Thoracic aorta (tissue), 2 donors: ENCODE measurements at regions not wholly inside any gene's neighbourhood (a gene's known extent, or its start where the extent isn't known, plus 50 kb on each side); places are given as distances from the start of the nearest gene placed in this dataset.

Experiments used
- ATAC-seq: fragments of 150-250 bp; one replicate; pipeline ENCODE4 v1.8.0; 2017; ENCODE audit warnings: low read depth; ENCODE audit not compliant: insufficient number of reproducible peaks, low FRiP score
- DNase-seq: peaks from one replicate; pipeline ENCODE4 v3.0.0-alpha.2; 2020; ENCODE audit warnings: low spot score
- H3K27ac ChIP-seq, 2 donors: fragments of 200-600 bp; sonication (generic); 1 replicate in 1 of 2; 2 replicates in 1 of 2; pipeline ENCODE4 v1.5.1; 2016; ENCODE audit warnings: mild to moderate bottlenecking in 2 of 2, moderate library complexity in 2 of 2
- H3K27me3 ChIP-seq: fragments of 200-600 bp; sonication (generic); replicated peaks from 2 replicates; pipeline ENCODE4 v1.6.0; 2016; ENCODE audit warnings: mild to moderate bottlenecking; ENCODE audit not compliant: insufficient read depth
- H3K36me3 ChIP-seq: fragments of 200-600 bp; sonication (generic); one replicate; pipeline ENCODE4 v1.5.1; 2016
- H3K4me1 ChIP-seq, 2 donors: fragments of 200-600 bp; sonication (generic); 1 replicate in 1 of 2; 2 replicates in 1 of 2; pipeline versions ENCODE4 v1.5.1 to v1.6.0; 2016; ENCODE audit warnings: low read depth in 2 of 2, mild to moderate bottlenecking in 1 of 2; ENCODE audit not compliant: control insufficient read depth in 1 of 2
- H3K4me3 ChIP-seq: fragments of 200-600 bp; sonication (generic); 2 replicates; pipeline ENCODE4 v1.5.1; 2016; ENCODE audit warnings: mild to moderate bottlenecking
- H3K9me3 ChIP-seq: fragments of 200-600 bp; sonication (generic); 2 replicates; pipeline ENCODE4 v1.5.1; 2016
- CTCF ChIP-seq: fragments of 200-600 bp; sonication (generic); IDR thresholded peaks from one replicate; pipeline ENCODE4 v1.5.1; 2019; ENCODE audit warnings: antibody characterized with exemption

DNA sequence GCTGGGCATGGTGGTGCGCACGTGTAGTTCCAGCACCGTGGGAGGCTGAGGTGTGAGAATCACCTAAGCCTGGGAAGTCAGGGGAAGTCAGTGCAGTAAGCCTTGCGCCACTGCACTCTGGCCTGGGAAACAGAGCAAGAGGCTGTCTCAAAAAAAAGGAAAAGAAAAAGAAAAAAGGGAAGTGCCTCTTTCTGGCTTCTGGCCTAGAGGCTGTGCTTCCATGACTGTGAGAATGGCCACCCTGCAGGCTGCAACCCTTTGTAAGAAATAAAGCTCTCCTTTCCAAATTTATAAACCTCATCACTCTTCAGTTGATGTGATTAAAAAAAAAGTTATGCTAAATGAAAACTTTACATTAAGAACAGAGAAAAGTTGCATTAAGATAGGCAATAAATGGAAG lies 774.3 kb downstream of the TUSC7 start:
- no peaks in the 10 kb centered on the region for H3K9me3 ChIP-seq
- no peaks in the 10 kb centered on the region for H3K4me1 ChIP-seq
- no peak overlapping the region for H3K27ac ChIP-seq
- H3K27me3 ChIP-seq: no peaks in the 10 kb centered on the region
- DNase-seq (no peak), ATAC-seq (no peak)
- no peak overlapping the region for H3K4me3 ChIP-seq
- H3K36me3 ChIP-seq: no peaks in the 10 kb centered on the region
- TF ChIP-seq CTCF: no peak

GRCh38 chr3:117485841-117486240 lies 776.3 kb downstream of the TUSC7 start:
- Histone ChIP-seq H3K9me3 (no peaks in the 10 kb centered on the region), H3K4me3 (no peak overlapping the region), H3K27ac (no peak overlapping the region), H3K4me1 (no peaks in the 10 kb centered on the region), H3K27me3 (no peaks in the 10 kb centered on the region), H3K36me3 (no peaks in the 10 kb centered on the region)
- no peak for ATAC-seq
- no peak for DNase-seq
- no peak for TF ChIP-seq CTCF

DNA sequence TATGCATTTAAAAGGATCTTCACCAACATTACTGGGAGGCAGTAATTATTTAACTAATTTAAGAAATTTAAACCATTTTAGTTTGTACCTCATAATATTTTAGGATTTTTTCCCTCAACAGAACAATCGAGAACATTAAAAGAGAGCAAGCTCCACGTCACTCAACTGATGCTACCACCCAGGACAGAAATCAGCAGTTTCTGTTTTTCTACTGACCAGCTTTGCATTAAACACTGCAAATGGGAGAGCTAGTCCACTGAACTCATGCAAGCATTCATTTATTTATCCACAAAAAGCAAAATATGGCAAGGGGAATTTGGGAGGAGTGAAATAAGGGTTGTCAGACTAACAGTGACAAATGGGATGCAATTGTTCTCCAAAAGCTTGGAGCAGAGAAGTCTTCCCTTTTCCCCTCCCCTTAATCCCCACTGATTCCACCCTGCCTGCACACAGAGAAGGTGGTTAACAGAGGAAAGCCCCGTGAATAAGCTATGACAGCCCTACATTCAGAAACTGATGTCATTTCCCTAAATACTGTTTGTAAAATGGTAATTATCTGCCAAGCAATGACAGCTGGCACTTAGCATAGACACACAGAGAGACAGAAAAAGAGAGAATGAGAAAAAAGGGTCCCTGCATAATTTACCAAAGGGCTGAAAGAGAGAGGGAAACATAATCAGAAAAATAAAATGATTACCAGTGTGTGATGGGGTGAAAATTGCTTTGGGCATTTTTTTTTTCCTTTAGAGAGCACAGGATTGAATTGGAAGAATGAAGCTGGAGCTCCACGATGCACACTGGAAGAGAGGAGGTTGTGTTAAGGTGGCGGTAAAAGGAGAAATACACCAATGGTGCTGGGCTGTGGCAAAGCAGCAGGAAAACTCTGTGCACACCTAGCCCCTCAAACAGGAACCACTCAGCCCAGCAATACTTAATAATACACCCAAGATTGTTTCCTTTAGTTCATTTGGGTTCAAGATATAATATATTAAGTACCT lies 777.4 kb downstream of the TUSC7 start:
- DNase-seq (no peak), ATAC-seq (no peak)
- H3K9me3 ChIP-seq: no peaks in the 10 kb centered on the region
- no peak overlapping the region for H3K27ac ChIP-seq
- H3K36me3 ChIP-seq: no peaks in the 10 kb centered on the region
- TF ChIP-seq CTCF: no peak
- no peaks in the 10 kb centered on the region for H3K4me1 ChIP-seq
- no peak overlapping the region for H3K4me3 ChIP-seq
- no peaks in the 10 kb centered on the region for H3K27me3 ChIP-seq

DNA sequence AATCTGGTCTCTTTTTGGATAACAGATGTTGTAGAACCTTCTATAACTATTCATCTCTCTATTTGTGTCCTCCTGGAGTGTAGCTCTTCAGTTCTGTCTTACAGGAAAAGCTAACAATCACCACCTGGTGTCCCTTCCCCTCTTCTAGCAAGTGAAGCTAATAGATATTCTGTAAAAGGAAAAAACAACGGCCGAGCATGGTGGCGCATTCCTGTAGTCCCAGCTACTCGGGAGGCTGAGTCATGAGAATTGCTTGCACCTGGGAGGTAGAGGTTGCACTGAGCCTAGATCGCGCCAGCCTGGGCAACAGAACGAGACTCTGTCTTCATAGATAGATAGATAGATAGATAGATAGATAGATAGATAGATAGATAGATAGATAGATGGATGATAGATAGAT lies 779.4 kb downstream of the TUSC7 start:
- ATAC-seq: no peak
- Histone ChIP-seq H3K27ac (no peak overlapping the region), H3K4me3 (no peak overlapping the region), H3K9me3 (no peaks in the 10 kb centered on the region), H3K36me3 (no peaks in the 10 kb centered on the region), H3K4me1 (no peaks in the 10 kb centered on the region), H3K27me3 (no peaks in the 10 kb centered on the region)
- no peak for DNase-seq
- no peak for TF ChIP-seq CTCF

- no peak for DNase-seq
- Histone ChIP-seq H3K4me1 (no peaks in the 10 kb centered on the region), H3K9me3 (no peaks in the 10 kb centered on the region), H3K36me3 (no peaks in the 10 kb centered on the region), H3K27me3 (no peaks in the 10 kb centered on the region), H3K27ac (no peak overlapping the region), H3K4me3 (no peak overlapping the region)
- ATAC-seq: no peak
- no peak for TF ChIP-seq CTCF
Measured at GRCh38 chr3:117489663-117490079, 780.1 kb downstream of the TUSC7 start.
